GM10266 (cell line): ENCODE measurements at regions not wholly inside any gene's neighbourhood (a gene's known extent, or its start where the extent isn't known, plus 50 kb on each side); places are given as distances from the start of the nearest gene placed in this dataset.

Experiments
- DNase-seq: peaks from one replicate; pipeline ENCODE4 v3.0.0; 2012; ENCODE audit errors: extremely low spot score
- CTCF ChIP-seq: IDR thresholded peaks from 2 replicates; pipeline ENCODE4 v1.5.1; 2012; ENCODE audit warnings: mild to moderate bottlenecking, low read depth; ENCODE audit not compliant: control insufficient read depth, insufficient read depth; ENCODE audit errors: missing control alignments

DNA sequence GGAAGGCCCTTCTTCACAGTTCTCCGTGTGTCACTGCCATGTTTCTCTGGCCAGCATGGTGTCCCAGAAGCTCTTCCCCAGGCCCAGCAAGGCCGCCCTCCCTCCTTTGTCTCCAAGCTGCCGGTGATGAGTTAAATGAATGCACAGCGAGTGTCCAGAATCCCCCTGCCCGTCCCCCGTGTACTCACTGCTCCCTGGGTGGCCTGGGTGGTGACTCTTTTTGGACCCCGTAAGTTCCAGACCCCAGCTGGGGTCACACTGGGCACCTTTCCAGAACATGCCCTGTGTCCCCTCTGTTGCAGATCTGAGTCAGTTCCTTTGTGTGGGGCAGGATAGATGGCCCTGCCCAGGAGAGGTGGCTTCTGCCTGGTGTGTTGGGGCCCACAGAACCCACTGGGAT is 95.0 kb downstream of the MRPL36 start:
- no peak for DNase-seq
- TF ChIP-seq CTCF: no peak

GRCh38 chr5:1704266-1704665 is 95.4 kb downstream of the MRPL36 start:
- no peak for TF ChIP-seq CTCF
- DNase-seq: no peak

- no peak for DNase-seq
- no peak for TF ChIP-seq CTCF
Measured at GRCh38 chr5:1703352-1704050, 96.1 kb downstream of the MRPL36 start.

DNA sequence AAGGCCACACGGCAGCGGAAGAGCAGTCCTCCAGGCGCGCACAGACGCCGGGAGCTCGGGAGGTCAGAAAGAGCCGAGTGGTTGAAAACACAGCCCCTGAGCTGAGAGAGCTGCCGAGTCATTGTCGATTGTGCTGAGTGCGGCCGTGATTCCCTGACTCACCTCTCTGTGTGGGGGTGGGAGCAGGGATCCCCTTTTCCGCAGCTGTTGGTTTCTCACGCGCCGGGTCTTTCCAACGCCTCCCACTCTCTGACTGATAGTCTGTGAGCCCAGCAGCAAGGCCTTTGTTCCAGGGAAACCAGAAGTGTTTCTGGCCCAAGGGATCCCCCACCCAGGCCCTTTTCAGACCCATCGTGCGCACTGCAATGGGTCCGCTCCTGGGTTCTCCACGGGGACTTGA is 97.3 kb downstream of the MRPL36 start:
- TF ChIP-seq CTCF: no peak
- DNase-seq: no peak

DNA sequence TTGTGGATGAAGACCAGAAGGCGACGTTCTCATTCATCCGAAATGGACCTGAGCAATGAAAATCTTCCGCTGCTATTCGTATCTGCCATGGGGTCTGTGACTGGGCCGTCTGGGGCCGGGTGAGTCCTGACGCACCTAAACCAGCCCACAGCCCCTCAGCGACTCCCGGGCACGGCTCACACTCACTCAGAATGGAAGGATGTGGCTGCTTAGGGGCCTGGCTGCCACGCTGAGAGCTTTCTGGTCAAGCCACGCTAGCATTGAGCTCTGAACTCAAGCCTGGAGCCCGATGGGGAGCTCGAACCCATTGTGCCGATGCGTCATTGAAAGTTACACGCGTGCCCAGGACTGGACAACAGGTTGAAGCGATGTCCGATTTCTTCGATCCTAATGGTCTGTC is 97.8 kb downstream of the MRPL36 start:
- no peak for TF ChIP-seq CTCF
- DNase-seq: no peak

GRCh38 chr5:1701216-1701864 is 98.3 kb downstream of the MRPL36 start:
- DNase-seq: no peak
- no peak for TF ChIP-seq CTCF

- DNase-seq: no peak
- no peak for TF ChIP-seq CTCF
Measured at GRCh38 chr5:1699394-1699793, 100.2 kb downstream of the MRPL36 start.
